ENCODE measurements at regions not wholly inside any gene's neighbourhood (a gene's known extent, or its start where the extent isn't known, plus 50 kb on each side); places are given as distances from the start of the nearest gene placed in this dataset.
"Not testable (repeated sequence)": the region's sequence is repeated elsewhere in the genome, so short reads cannot be mapped to it uniquely, and the experiment has no call there.

- Mint-ChIP-seq H3K27ac (no peak overlapping the region), H3K9me3 (no peaks in the 10 kb centered on the region), H3K36me3 (peaks cover 0 to 5% of the 10 kb centered on the region in 2 donors)
- no peak for DNase-seq (ENCODE audit: low spot score in 2 of 2)
- no peak for ATAC-seq
Observed at GRCh38 chr21:32090956-32091355, 187.9 kb downstream of the MIS18A start.

GRCh38 chr21:32089766-32090165, 189.1 kb downstream of the MIS18A start:
- H3K9me3 Mint-ChIP-seq: no peaks in the 10 kb centered on the region
- DNase-seq (ENCODE audit: low spot score in 2 of 2) (no peak), ATAC-seq (no peak)
- peaks cover 0 to 5% of the 10 kb centered on the region in 2 donors for H3K36me3 Mint-ChIP-seq
- no peak overlapping the region for H3K27ac Mint-ChIP-seq

GRCh38 chr21:32088471-32088870, 190.4 kb downstream of the MIS18A start:
- ATAC-seq (no peak), DNase-seq (ENCODE audit: low spot score in 2 of 2) (no peak)
- H3K9me3 Mint-ChIP-seq: no peaks in the 10 kb centered on the region
- H3K27ac Mint-ChIP-seq: no peak overlapping the region
- H3K36me3 Mint-ChIP-seq: peaks cover 0 to 5% of the 10 kb centered on the region in 2 donors

- peak in 1 of 2 donors; percentile 43 for ATAC-seq
- H3K36me3 Mint-ChIP-seq: no peaks in the 10 kb centered on the region
- H3K9me3 Mint-ChIP-seq: no peaks in the 10 kb centered on the region
- H3K27ac Mint-ChIP-seq: no peak overlapping the region
- no peak for DNase-seq (ENCODE audit: low spot score in 2 of 2)
Observed at GRCh38 chr21:32087447-32087846, 191.4 kb downstream of the MIS18A start.

GRCh38 chr21:32083197-32083596, 195.7 kb downstream of the MIS18A start:
- DNase-seq (ENCODE audit: low spot score in 2 of 2) (no peak), ATAC-seq (no peak)
- Mint-ChIP-seq H3K27ac (peak overlapping the region in 1 of 2 donors; percentile 52), H3K9me3 (no peaks in the 10 kb centered on the region), H3K36me3 (no peaks in the 10 kb centered on the region)

- ATAC-seq: no peak
- no peaks in the 10 kb centered on the region for H3K9me3 Mint-ChIP-seq
- no peaks in the 10 kb centered on the region for H3K36me3 Mint-ChIP-seq
- H3K27ac Mint-ChIP-seq: no peak overlapping the region
- no peak for DNase-seq (ENCODE audit: low spot score in 2 of 2)
Observed at GRCh38 chr21:32082466-32082865, 196.4 kb downstream of the MIS18A start.

GRCh38 chr21:32073593-32073992, 200.8 kb downstream of the HUNK start:
- no peak overlapping the region for H3K27ac Mint-ChIP-seq
- no peaks in the 10 kb centered on the region for H3K36me3 Mint-ChIP-seq
- no peak for DNase-seq (ENCODE audit: low spot score in 2 of 2)
- ATAC-seq: no peak
- H3K9me3 Mint-ChIP-seq: peaks cover 7% of the 10 kb centered on the region in 2 donors

- H3K36me3 Mint-ChIP-seq: no peaks in the 10 kb centered on the region
- no peak overlapping the region for H3K27ac Mint-ChIP-seq
- no peak for DNase-seq (ENCODE audit: low spot score in 2 of 2)
- H3K9me3 Mint-ChIP-seq: peaks cover 7% of the 10 kb centered on the region in 2 donors
- ATAC-seq: no peak
Observed at GRCh38 chr21:32073190-32073589, 200.4 kb downstream of the HUNK start.

- H3K36me3 Mint-ChIP-seq; H3K27ac Mint-ChIP-seq; H3K9me3 Mint-ChIP-seq; DNase-seq (ENCODE audit: low spot score in 2 of 2); ATAC-seq: not testable (repeated sequence)
Observed at GRCh38 chr21:32071620-32072019, 198.8 kb downstream of the HUNK start.

GRCh38 chr21:32070676-32071330, 198.0 kb downstream of the HUNK start:
- no peak for ATAC-seq
- no peak overlapping the region for H3K27ac Mint-ChIP-seq
- no peak for DNase-seq (ENCODE audit: low spot score in 2 of 2)
- H3K9me3 Mint-ChIP-seq: peaks cover 7% of the 10 kb centered on the region in 2 donors
- H3K36me3 Mint-ChIP-seq: no peaks in the 10 kb centered on the region

- DNase-seq (ENCODE audit: low spot score in 2 of 2): no peak
- peaks cover 7% of the 10 kb centered on the region in 2 donors for H3K9me3 Mint-ChIP-seq
- no peak overlapping the region for H3K27ac Mint-ChIP-seq
- no peak for ATAC-seq
- no peaks in the 10 kb centered on the region for H3K36me3 Mint-ChIP-seq
Observed at GRCh38 chr21:32070126-32070525, 197.3 kb downstream of the HUNK start.

GRCh38 chr21:32065654-32066053, 192.8 kb downstream of the HUNK start:
- DNase-seq (ENCODE audit: low spot score in 2 of 2) (no peak), ATAC-seq (no peak)
- no peak overlapping the region for H3K27ac Mint-ChIP-seq
- H3K9me3 Mint-ChIP-seq: no peaks in the 10 kb centered on the region
- H3K36me3 Mint-ChIP-seq: no peaks in the 10 kb centered on the region

- Mint-ChIP-seq H3K36me3 (no peaks in the 10 kb centered on the region), H3K27ac (no peak overlapping the region), H3K9me3 (peaks cover 0 to under 1% of the 10 kb centered on the region in 2 donors)
- no peak for ATAC-seq
- no peak for DNase-seq (ENCODE audit: low spot score in 2 of 2)
Observed at GRCh38 chr21:32064281-32064910, 191.6 kb downstream of the HUNK start.

- H3K9me3 Mint-ChIP-seq: peaks cover 0 to 7% of the 10 kb centered on the region in 2 donors
- ATAC-seq (no peak), DNase-seq (ENCODE audit: low spot score in 2 of 2) (no peak)
- no peak overlapping the region for H3K27ac Mint-ChIP-seq
- H3K36me3 Mint-ChIP-seq: no peaks in the 10 kb centered on the region
Observed at GRCh38 chr21:32062591-32063227, 189.9 kb downstream of the HUNK start.

- no peaks in the 10 kb centered on the region for H3K36me3 Mint-ChIP-seq
- DNase-seq (ENCODE audit: low spot score in 2 of 2): no peak
- H3K27ac Mint-ChIP-seq: no peak overlapping the region
- no peak for ATAC-seq
- peaks cover 0 to 7% of the 10 kb centered on the region in 2 donors for H3K9me3 Mint-ChIP-seq
Observed at GRCh38 chr21:32061729-32062128, 188.9 kb downstream of the HUNK start.

GRCh38 chr21:32056791-32057190, 184.0 kb downstream of the HUNK start:
- H3K27ac Mint-ChIP-seq: no peak overlapping the region
- no peak for ATAC-seq
- DNase-seq (ENCODE audit: low spot score in 2 of 2): no peak
- peaks cover 9 to 11% of the 10 kb centered on the region in 2 donors for H3K9me3 Mint-ChIP-seq
- peaks cover 0 to 11% of the 10 kb centered on the region in 2 donors for H3K36me3 Mint-ChIP-seq

GRCh38 chr21:32055305-32055704, 182.5 kb downstream of the HUNK start:
- H3K27ac Mint-ChIP-seq: no peak overlapping the region
- DNase-seq (ENCODE audit: low spot score in 2 of 2): no peak
- peaks cover 13 to 16% of the 10 kb centered on the region in 2 donors for H3K9me3 Mint-ChIP-seq
- no peak for ATAC-seq
- H3K36me3 Mint-ChIP-seq: peaks cover 0 to 14% of the 10 kb centered on the region in 2 donors
